DMS153 treated with DMSO at 0.1 percent for 48 hours (cell line): ENCODE measurements at regions not wholly inside any gene's neighbourhood (a gene's known extent, or its start where the extent isn't known, plus 50 kb on each side); places are given as distances from the start of the nearest gene placed in this dataset.
"Not testable (repeated sequence)": the region's sequence is repeated elsewhere in the genome, so short reads cannot be mapped to it uniquely, and the experiment has no call there.

Experiments used
- DNase-seq: peaks from one replicate; lab custom pipeline; 2025; ENCODE audit not compliant: unreplicated experiment; lab: John Stamatoyannopoulos, UW

DNA sequence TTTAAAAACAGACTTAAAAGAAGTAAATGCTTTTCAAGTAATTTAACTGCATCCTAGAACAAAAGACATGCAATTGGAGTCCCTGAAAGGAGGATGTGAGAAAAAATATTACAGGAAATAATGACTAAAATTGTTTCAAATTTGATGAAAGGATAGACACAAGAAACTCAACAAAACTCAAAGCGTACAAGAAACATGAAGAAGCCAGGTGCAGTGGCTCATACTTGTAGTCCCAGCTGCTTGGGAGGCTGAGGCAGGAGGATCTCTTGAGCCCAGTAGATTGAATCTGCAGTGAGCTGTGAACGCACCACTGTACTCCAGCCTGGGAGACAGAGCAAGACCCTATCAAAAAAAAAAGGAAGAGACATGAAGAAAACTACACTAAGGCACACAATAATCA lies 118.1 kb upstream of the SLC39A10 start:
- DNase-seq: no peak

- DNase-seq: no peak
These were observed 119.2 kb upstream of the SLC39A10 start for GRCh38 chr2:195537811-195538210.

GRCh38 chr2:195536906-195537305 lies 120.1 kb upstream of the SLC39A10 start:
- no peak for DNase-seq

- no peak for DNase-seq
These were observed 121.0 kb upstream of the SLC39A10 start for GRCh38 chr2:195535911-195536522.

DNA sequence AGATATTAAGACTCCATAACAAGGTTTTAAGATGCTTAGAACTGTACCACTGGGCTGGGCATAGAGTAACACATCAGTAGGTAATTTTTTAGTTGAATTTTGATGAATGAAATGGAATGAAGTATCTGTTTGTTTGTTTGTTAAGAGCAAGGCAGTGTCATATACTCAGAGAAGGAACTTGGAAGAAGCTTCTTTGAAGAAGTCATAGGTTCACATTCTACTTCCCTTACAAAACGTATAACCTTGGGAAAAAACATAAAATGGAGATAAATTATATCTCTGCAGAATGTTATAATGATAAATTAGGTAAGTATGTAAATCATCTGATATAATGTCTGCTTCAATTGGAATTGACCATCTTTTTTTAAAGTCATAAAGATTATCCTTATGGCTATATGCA lies 122.1 kb upstream of the SLC39A10 start:
- no peak for DNase-seq

DNA sequence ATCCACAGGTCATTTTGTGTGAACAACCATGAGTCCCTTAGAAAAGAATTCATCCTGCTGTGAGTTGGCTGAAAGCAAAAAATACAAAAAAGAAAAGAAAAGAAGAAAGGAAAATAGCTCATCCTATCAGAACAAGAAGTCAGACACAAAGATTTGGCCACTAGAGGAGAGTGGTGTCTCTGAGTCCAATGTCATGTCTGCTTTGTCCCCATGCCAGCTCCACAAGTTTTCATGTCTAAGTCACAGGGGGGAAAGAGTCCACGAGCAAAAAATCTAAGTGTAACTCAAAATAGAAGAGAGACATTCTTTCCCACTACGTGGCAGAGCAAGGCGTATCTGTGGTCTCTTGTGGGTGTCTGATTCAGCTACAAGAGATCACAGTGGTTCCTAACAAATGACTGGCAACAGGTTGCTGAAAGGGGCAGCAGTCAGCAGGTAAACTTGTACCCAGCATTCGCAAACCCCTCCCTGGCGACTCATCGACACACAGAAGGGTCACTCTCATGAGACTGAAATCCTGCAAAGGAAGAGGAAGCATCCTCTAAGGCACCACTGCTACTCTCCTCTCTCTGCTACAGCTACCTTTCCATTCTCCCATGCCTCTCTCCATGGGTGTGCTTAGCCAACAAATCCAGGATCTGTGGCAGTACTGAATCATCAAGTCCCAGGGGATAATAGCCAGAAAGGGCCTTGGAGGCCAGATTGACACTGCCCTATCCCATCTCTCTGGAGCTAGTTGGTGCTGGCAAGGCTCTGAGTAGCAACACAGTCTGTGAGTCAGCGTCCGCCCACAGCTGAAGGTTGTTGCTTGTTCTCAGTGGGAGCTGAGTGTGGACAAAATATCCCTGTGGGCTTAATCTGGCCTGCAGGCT lies 123.0 kb upstream of the SLC39A10 start:
- no peak for DNase-seq

DNA sequence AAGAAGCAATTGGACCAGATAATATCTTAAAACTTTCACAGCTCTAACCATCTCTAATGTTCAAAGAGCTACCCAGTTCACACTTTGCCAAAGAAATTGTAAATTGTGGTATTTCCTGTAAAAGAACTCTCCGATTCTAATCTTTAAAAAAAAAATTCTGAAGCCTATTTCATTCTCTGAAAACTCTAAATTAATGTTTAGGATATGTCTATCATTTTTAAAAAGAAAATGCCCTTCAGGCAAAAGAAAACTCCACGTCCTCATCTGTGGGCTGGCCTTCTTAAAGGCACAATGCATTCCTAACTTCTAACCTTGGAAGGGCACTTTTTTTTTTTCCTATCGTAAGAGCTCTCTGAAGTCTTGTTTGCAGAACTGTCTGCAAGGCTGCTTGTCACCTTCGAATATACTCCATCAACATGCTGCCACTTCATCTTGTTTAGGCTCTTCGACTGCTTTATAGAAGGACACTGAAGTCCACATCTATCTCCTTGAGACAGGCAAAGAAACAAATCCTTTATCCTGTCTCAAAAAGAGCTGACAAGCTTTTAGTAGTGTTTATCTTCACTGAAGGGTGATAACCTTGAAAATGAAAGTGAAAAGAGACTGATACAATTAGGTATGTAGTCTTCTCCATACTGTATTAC lies 124.3 kb upstream of the SLC39A10 start:
- DNase-seq: no peak

GRCh38 chr2:195532255-195532627 lies 124.8 kb upstream of the SLC39A10 start:
- no peak for DNase-seq

DNA sequence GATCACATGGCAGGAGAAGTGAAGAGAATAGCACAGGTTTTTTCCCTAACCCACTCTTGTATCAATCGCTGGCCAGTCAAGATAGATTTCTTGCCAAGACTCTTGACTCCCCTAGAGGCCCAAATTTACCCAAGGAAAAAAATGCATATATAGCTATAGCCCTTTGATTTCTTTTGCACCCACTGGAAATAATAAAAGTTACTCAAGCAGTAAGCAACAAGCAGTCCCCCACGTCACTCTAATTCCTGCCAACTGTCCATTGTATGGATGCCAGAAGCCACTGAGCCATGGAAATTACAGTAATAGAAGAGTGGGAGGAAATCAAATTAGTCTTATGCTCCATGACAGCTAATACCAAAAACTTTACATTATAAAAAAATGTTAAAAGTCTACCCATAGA lies 125.3 kb upstream of the SLC39A10 start:
- DNase-seq: no peak

DNA sequence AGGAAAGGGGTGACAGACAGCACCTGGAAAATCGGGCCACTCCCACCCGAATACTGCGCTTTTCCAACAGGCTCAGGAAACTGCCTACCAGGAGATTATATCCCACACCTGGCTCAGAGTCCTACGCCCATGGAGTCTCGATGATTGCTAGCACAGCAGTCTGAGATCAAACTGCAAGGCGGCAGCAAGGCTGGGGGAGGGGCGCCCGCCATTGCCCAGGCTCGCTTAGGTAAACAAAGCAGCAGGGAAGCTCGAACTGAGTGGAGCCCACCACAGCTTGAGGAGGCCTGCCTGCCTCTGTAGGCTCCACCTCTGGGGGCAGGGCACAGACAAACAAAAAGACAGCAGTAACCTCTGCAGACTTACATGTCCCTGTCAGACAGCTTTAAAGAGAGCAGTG lies 133.8 kb upstream of the SLC39A10 start:
- not testable (repeated sequence) for DNase-seq

DNA sequence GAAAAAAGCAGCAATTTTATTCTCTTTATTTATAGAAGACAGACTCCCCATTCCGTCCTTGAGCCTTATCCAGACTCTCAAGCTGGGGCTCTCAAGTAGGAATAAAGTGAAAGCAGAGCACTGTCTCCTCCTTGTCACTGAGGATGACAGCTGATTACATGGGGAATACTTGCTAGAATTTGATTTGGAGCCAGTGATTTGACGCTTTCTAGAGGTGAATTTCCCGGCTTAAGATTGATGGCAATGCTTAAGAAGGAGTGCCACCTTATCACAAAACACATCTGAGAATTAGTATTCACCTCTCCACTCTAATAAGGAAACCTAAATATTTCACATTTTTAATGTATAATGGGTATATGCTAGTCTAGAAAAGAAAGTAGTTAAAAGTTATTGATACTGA lies 135.4 kb upstream of the SLC39A10 start:
- DNase-seq: no peak

GRCh38 chr2:195520671-195521155 lies 136.3 kb upstream of the SLC39A10 start:
- DNase-seq: no peak

- no peak for DNase-seq
These were observed 141.5 kb upstream of the SLC39A10 start for GRCh38 chr2:195515551-195515950.

DNA sequence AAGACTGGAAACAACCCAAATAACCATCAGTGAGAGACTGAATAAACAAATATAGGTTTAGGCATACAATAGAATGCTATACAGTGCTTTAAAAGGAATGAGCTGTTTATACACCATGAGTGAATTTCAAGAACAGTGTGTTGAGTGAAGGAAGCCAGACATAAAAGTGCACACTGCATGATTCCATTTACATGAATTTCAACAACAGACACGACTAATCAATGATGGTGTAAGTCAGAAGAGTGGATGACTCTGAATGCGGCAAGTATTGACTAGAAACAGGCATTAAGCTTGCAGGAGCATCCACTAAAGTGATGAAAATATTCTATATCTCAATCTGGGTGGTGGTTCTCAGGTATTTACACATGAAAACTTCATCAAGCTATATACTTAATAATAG lies 142.7 kb upstream of the SLC39A10 start:
- no peak for DNase-seq

GRCh38 chr2:195513119-195513518 lies 143.9 kb upstream of the SLC39A10 start:
- DNase-seq: no peak

DNA sequence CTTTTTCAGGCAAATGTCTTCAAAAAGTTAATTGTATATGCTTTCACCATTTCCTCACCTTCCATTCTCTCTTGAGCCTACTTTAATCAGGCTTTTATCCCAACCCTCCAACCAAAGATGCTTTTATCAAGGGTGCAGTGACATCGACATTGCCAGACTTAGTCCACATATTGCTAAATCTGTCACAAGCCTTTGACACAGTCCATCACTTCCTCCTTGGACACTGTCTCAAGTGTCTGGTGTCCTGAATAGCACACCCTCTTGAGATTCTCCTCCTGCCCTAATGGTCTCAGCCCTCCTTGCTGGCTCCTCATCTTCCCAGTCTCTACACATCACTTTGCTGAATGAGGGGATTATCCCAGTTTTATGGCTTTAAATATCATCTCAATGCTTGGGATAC lies 147.5 kb upstream of the SLC39A10 start:
- DNase-seq: no peak

GRCh38 chr2:195508139-195508455 lies 148.9 kb upstream of the SLC39A10 start:
- no peak for DNase-seq

DNA sequence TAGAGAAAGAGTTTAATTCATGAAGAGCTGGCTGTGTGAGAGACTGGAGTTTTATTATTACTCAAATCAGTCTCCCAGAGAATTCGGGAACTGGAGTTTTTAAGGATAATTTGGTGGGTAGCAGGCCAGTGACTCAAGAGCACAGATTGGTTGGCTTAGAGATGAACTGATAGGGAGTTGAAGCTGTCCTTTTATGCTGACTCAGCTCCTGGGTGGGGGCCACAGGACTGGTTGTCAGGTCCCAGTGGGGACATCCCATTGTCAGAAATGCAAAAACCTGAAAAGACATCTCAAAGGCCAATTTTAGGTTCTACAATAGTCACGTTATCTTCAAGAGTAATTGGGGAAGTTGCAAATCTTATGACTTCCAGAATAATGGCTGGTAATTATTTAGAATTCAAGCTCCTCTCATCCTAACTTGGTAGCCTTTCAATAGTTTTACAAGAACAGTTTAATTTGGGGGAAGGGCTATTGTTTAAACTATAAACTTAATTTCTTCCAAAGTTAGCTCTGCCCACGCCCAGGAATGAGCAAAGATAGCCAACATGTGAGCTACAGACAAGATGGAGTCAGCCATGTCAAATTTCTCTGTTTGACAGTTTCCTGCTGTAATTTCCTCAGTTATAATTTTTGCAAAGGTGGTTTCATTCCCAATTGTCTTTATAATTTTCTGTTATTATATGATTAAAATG lies 149.4 kb upstream of the SLC39A10 start:
- DNase-seq: no peak

DNA sequence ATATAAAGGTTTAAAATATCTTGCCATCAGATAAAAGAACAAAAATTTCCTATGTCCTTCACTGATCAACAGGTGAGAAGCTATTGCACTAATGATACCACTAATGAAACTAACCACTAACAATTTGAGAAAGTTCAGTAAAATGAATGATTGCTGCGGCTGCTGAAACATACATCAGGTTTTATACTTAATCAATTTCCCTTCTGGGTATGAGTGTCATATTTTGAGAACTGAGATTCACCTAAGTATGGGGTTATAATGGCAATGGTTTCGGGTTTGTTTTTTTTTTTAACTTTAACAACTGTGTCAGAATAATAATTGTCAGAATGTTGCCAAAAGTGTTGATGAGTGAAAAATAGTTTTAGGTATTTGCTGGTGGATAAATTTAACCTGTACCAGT lies 151.3 kb upstream of the SLC39A10 start:
- no peak for DNase-seq

- DNase-seq: no peak
These were observed 153.8 kb upstream of the SLC39A10 start for GRCh38 chr2:195503208-195503607.

DNA sequence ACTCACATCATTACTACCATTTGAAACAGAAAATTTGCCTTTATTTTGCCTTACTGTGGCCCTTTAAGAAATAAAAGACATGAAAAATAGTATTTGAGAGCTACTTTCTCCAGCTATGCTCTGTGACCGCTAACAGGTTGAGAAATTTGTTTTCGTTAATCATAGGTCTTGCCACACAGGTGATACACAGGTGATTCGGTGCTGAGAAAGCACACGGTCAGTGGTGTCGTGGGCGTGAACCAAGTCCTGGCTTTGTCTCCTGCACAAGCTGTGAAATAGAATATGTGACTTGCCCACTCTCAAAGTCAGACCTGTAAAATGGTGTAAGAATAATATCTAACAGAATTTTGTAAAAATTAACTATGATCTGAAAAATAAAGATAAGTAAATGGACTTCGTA lies 155.3 kb upstream of the SLC39A10 start:
- no peak for DNase-seq

- no peak for DNase-seq
These were observed 156.1 kb upstream of the SLC39A10 start for GRCh38 chr2:195500879-195501278.
